HUES6 (cell line): ENCODE measurements at regions not wholly inside any gene's neighbourhood (a gene's known extent, or its start where the extent isn't known, plus 50 kb on each side); places are given as distances from the start of the nearest gene placed in this dataset.

ENCODE experiments used
- H3K27ac ChIP-seq: 2 replicates; pipeline ENCODE4 v1.7.0; 2013; ENCODE audit warnings: low read depth, mild to moderate bottlenecking, low read length, inconsistent platforms
- H3K27me3 ChIP-seq: 2 replicates; pipeline ENCODE4 v1.6.1; 2013; ENCODE audit warnings: low read length; ENCODE audit not compliant: control insufficient read depth, insufficient read depth
- H3K36me3 ChIP-seq: 2 replicates; pipeline ENCODE4 v1.6.1; 2013; ENCODE audit warnings: low read length; ENCODE audit not compliant: control insufficient read depth, insufficient read depth
- H3K4me1 ChIP-seq: 2 replicates; pipeline ENCODE4 v1.6.1; 2013; ENCODE audit warnings: low read length; ENCODE audit not compliant: control insufficient read depth, insufficient read depth
- H3K4me3 ChIP-seq: 2 replicates; pipeline ENCODE4 v1.5.1; 2013; ENCODE audit warnings: low read depth, low read length
- H3K9ac ChIP-seq: one replicate; pipeline ENCODE4 v1.6.1; 2013; ENCODE audit warnings: mild to moderate bottlenecking, low read length
- H3K9me3 ChIP-seq: 2 replicates; pipeline ENCODE4 v1.6.1; 2013; ENCODE audit warnings: low read depth, low read length; ENCODE audit not compliant: control insufficient read depth, insufficient read depth

GRCh38 chr4:71241501-71242288 is 97.1 kb upstream of the SLC4A4 start:
- H3K4me1 ChIP-seq: no peaks in the 10 kb centered on the region
- no peaks in the 10 kb centered on the region for H3K36me3 ChIP-seq
- H3K27ac ChIP-seq: no peak overlapping the region
- H3K9me3 ChIP-seq: no peaks in the 10 kb centered on the region
- no peak overlapping the region for H3K4me3 ChIP-seq
- no peaks in the 10 kb centered on the region for H3K27me3 ChIP-seq
- no peak overlapping the region for H3K9ac ChIP-seq

- Histone ChIP-seq H3K27me3 (no peaks in the 10 kb centered on the region), H3K4me1 (no peaks in the 10 kb centered on the region), H3K27ac (no peak overlapping the region), H3K36me3 (no peaks in the 10 kb centered on the region), H3K4me3 (no peak overlapping the region), H3K9me3 (no peaks in the 10 kb centered on the region), H3K9ac (no peak overlapping the region)
These were observed 95.6 kb upstream of the SLC4A4 start for GRCh38 chr4:71243091-71243833.

DNA sequence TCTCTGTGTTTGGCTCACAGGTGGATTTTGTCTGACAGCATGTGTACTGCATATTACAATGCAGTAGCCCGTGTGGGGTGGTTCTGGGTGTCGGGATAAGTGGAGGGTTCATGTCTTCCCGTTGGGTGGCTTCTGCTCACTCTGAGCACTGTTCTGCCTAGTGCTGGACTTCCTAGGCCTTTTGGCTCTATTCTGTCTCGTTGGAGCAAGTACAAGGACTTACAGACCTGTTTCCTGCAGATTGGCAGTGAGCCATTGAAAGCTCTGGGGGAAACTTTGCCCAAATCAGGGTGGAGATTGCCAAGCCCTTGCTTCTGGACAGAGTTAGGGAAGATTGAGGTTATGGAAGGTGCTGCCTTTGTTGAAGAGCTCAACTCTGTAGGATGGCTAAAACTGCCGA is 91.1 kb upstream of the SLC4A4 start:
- Histone ChIP-seq H3K9me3 (no peaks in the 10 kb centered on the region), H3K9ac (no peak overlapping the region), H3K27me3 (no peaks in the 10 kb centered on the region), H3K4me1 (no peaks in the 10 kb centered on the region), H3K4me3 (no peak overlapping the region), H3K27ac (no peak overlapping the region), H3K36me3 (no peaks in the 10 kb centered on the region)

- Histone ChIP-seq H3K4me3 (no peak overlapping the region), H3K36me3 (no peaks in the 10 kb centered on the region), H3K27ac (no peak overlapping the region), H3K4me1 (no peaks in the 10 kb centered on the region), H3K9me3 (no peaks in the 10 kb centered on the region), H3K9ac (no peak overlapping the region), H3K27me3 (no peaks in the 10 kb centered on the region)
These were observed 87.6 kb upstream of the SLC4A4 start for GRCh38 chr4:71251261-71251660.

DNA sequence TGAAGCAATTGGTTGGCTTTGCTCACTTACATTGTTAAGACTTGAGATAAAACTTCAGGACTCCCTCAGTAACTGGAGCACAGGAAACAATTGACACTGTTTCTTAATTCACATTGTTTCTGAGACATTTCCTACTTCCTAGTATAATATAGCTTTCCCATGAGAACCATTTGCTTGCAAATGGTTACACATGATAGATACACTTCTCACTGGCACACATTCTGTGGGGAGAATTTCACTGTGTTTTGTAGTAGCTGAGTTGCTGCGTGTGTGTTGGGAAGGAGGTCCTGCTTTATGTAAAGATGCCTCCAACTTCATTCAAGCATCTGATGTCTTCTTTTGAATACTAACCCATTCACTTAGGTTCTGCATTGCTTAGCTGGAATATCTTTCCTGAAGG is 85.3 kb upstream of the SLC4A4 start:
- Histone ChIP-seq H3K27me3 (no peaks in the 10 kb centered on the region), H3K9me3 (no peaks in the 10 kb centered on the region), H3K4me3 (no peak overlapping the region), H3K36me3 (no peaks in the 10 kb centered on the region), H3K27ac (no peak overlapping the region), H3K9ac (no peak overlapping the region), H3K4me1 (no peaks in the 10 kb centered on the region)

- no peak overlapping the region for H3K4me3 ChIP-seq
These were observed 84.3 kb upstream of the SLC4A4 start for GRCh38 chr4:71254451-71255012.

DNA sequence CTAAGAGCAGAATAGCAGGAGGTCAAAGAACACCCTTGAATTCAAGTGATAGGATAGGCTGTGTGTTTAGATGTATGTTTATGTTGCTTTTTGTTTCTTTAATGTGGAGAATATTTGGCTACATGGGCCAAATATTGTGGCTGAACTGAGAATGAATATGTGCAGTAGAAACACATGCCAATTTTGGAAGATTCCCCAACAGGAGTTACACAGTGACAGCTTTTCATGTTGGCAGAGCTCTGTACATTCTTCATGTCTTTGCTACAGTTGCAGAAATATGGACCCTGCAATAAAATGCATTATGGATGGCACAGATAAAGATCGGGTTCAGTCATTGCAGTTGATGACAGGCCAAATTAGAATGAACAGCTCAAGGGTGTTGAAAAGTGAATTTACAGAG is 82.8 kb upstream of the SLC4A4 start:
- H3K27me3 ChIP-seq: no peaks in the 10 kb centered on the region
- no peak overlapping the region for H3K27ac ChIP-seq
- no peak overlapping the region for H3K9ac ChIP-seq
- H3K36me3 ChIP-seq: no peaks in the 10 kb centered on the region
- H3K9me3 ChIP-seq: no peaks in the 10 kb centered on the region
- H3K4me1 ChIP-seq: no peaks in the 10 kb centered on the region
- H3K4me3 ChIP-seq: no peak overlapping the region

More at GRCh38 chr4:71254451-71255012, 84.3 kb upstream of the SLC4A4 start:
- H3K27ac ChIP-seq: no peak overlapping the region
- no peaks in the 10 kb centered on the region for H3K36me3 ChIP-seq
- H3K4me1 ChIP-seq: no peaks in the 10 kb centered on the region
- H3K9me3 ChIP-seq: no peaks in the 10 kb centered on the region
- no peak overlapping the region for H3K9ac ChIP-seq
- H3K27me3 ChIP-seq: no peaks in the 10 kb centered on the region

DNA sequence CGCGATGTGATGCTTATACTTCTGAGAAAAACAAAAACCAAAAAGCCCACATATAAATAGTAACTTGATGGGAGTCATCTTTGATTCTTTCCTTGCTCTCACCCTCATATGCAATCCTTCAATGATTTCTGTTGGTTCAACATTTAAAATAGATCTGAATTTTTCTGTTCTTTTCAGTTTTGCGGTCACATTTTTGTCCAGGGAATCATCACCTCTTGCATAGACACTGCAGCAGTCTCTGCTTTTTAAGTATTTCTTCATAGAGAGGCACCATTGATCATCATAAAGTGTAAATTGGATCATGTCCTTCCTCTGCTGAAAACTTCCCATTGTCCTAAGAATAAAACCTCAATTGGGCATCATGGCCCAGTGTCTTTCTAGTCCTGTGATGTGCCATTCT is 81.1 kb upstream of the SLC4A4 start:
- Histone ChIP-seq H3K4me3 (no peak overlapping the region), H3K27ac (no peak overlapping the region), H3K27me3 (no peaks in the 10 kb centered on the region), H3K9ac (no peak overlapping the region), H3K36me3 (no peaks in the 10 kb centered on the region), H3K9me3 (no peaks in the 10 kb centered on the region), H3K4me1 (0 out of 2 replicates have a peak, but pooled peaks cover 8% of the 10 kb centered on the region)

- Histone ChIP-seq H3K9me3 (no peaks in the 10 kb centered on the region), H3K4me1 (0 out of 2 replicates have a peak, but pooled peaks cover 8% of the 10 kb centered on the region)
These were observed 80.5 kb upstream of the SLC4A4 start for GRCh38 chr4:71258323-71258722.

DNA sequence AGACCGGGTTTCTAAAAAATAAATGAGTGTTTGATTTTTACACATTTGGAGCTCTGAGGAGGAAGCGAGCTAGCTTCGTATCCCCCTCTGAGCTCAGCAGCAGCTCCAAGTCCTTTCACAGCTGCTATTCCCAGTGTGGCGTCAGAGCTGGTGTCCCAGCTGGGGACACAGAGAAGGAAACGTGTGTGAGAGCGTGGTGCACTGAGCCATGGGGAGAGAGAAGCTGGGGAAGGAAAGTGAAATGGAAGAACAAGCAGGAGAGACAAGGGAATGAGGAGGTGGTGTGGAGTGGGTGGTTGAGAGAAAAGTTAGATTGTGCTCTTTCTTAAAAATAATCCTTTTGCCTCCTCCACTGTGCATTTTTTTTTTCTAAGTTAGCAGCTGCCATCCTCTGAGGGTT is 79.5 kb upstream of the SLC4A4 start:
- Histone ChIP-seq H3K9ac (no peak overlapping the region), H3K27ac (no peak overlapping the region), H3K36me3 (no peaks in the 10 kb centered on the region), H3K4me1 (0 out of 2 replicates have a peak, but pooled peaks cover 8% of the 10 kb centered on the region), H3K4me3 (no peak overlapping the region), H3K27me3 (no peaks in the 10 kb centered on the region), H3K9me3 (no peaks in the 10 kb centered on the region)

More at GRCh38 chr4:71258323-71258722, 80.5 kb upstream of the SLC4A4 start:
- Histone ChIP-seq H3K9ac (no peak overlapping the region), H3K27ac (no peak overlapping the region), H3K4me3 (no peak overlapping the region), H3K36me3 (no peaks in the 10 kb centered on the region), H3K27me3 (no peaks in the 10 kb centered on the region)

GRCh38 chr4:71259911-71260331 is 78.9 kb upstream of the SLC4A4 start:
- H3K4me3 ChIP-seq: no peak overlapping the region
- no peaks in the 10 kb centered on the region for H3K27me3 ChIP-seq
- H3K9me3 ChIP-seq: no peaks in the 10 kb centered on the region
- H3K9ac ChIP-seq: no peak overlapping the region
- H3K36me3 ChIP-seq: no peaks in the 10 kb centered on the region
- 0 out of 2 replicates have a peak, but pooled peaks cover 8% of the 10 kb centered on the region for H3K4me1 ChIP-seq
- no peak overlapping the region for H3K27ac ChIP-seq
